A673 (cell line): ENCODE measurements at regions not wholly inside any gene's neighbourhood (a gene's known extent, or its start where the extent isn't known, plus 50 kb on each side); places are given as distances from the start of the nearest gene placed in this dataset.

Experiments used
- CTCF ChIP-seq: fragments of 300-800, 200-600 bp; sonication (generic); conservative IDR thresholded peaks from 2 replicates; pipeline ENCODE4 v1.5.1; 2017; ENCODE audit warnings: low read depth, mild to moderate bottlenecking, antibody characterized with exemption, low read length, moderate library complexity, mixed read lengths
- EZH2 ChIP-seq: fragments of 200-600 bp; sonication (generic); IDR thresholded peaks from 2 replicates; pipeline ENCODE4 v1.6.1; 2017; ENCODE audit warnings: borderline replicate concordance, low read depth, mild to moderate bottlenecking, mixed read lengths, antibody characterized with exemption, low read length; ENCODE audit not compliant: poor library complexity, severe bottlenecking

GRCh38 chr7:52243685-52244084 is 791.7 kb upstream of the POM121L12 start:
- no peak for TF ChIP-seq EZH2
- no peak for TF ChIP-seq CTCF
